Esophagus muscularis mucosa (tissue), 4 donors: ENCODE measurements at regions not wholly inside any gene's neighbourhood (a gene's known extent, or its start where the extent isn't known, plus 50 kb on each side); places are given as distances from the start of the nearest gene placed in this dataset.

ENCODE experiments used
- DNase-seq: peaks from one replicate; pipeline ENCODE4 v3.0.0-alpha.2; 2017; ENCODE audit errors: extremely low spot score
- H3K27ac ChIP-seq, 4 donors: fragments of 200-600 bp; sonication (generic); replicated peaks in 1 of 4; 1 replicate in 3 of 4; 2 replicates in 1 of 4; pipeline ENCODE4 v1.5.1; 2016 to 2019; ENCODE audit warnings: mild to moderate bottlenecking in 1 of 4
- H3K27me3 ChIP-seq, 4 donors: fragments of 200-600 bp; sonication (generic); one replicate each; pipeline versions ENCODE4 v1.5.1 to v1.6.0; 2016 to 2019
- H3K36me3 ChIP-seq, 4 donors: fragments of 200-600 bp; sonication (generic); one replicate each; pipeline ENCODE4 v1.5.1; 2016 to 2019
- H3K4me1 ChIP-seq, 4 donors: fragments of 200-600 bp; sonication (generic); one replicate each; pipeline ENCODE4 v1.5.1; 2016 to 2019
- H3K4me3 ChIP-seq, 4 donors: fragments of 200-600 bp; sonication (generic); 1 replicate in 2 of 4; 2 replicates in 2 of 4; pipeline ENCODE4 v1.5.1; 2016 to 2019; ENCODE audit warnings: mild to moderate bottlenecking in 4 of 4, moderate library complexity in 1 of 4
- H3K9me3 ChIP-seq, 4 donors: fragments of 200-600 bp; sonication (generic); 1 replicate in 3 of 4; 2 replicates in 1 of 4; pipeline ENCODE4 v1.5.1; 2016 to 2019
- EP300 ChIP-seq: sonication (generic); formaldehyde crosslinking; IDR thresholded peaks from one replicate; pipeline ENCODE4 v1.6.1; 2017; ENCODE audit warnings: antibody characterized with exemption
- POLR2A ChIP-seq: fragments of 450-650 bp; IDR thresholded peaks from one replicate; pipeline ENCODE4 v1.6.1; 2017; ENCODE audit warnings: antibody characterized with exemption, moderate library complexity, mild to moderate bottlenecking, low read depth
- POLR2AphosphoS5 ChIP-seq, 2 donors: sonication (generic); formaldehyde crosslinking; IDR thresholded peaks; one replicate each; pipeline ENCODE4 v1.6.1; 2017; ENCODE audit warnings: antibody characterized with exemption in 2 of 2
- WGBS: methylation state at CpG from one replicate; pipeline ENCODE4 v1.1.5; 2018; 5-methylcytosine and 5-hydroxymethylcytosine counted together
- intact Hi-C: fragments of 100-400 bp; cut with DNase I; formaldehyde crosslinking; loops from one replicate; pipeline ENCODE4 v1.15.1; 2023
- TF ChIP-seq, protein P1 (sequence below), 3 experiments: fragments of 200-600 bp in 2 of 3; fragments of 450-650 bp in 1 of 3; sonication (generic) in 2 of 3; IDR thresholded peaks; one replicate each; pipeline ENCODE4 v1.5.1; 2017 to 2019; ENCODE audit warnings: antibody characterized with exemption in 3 of 3, mild to moderate bottlenecking in 2 of 3, moderate library complexity in 1 of 3

DNA sequence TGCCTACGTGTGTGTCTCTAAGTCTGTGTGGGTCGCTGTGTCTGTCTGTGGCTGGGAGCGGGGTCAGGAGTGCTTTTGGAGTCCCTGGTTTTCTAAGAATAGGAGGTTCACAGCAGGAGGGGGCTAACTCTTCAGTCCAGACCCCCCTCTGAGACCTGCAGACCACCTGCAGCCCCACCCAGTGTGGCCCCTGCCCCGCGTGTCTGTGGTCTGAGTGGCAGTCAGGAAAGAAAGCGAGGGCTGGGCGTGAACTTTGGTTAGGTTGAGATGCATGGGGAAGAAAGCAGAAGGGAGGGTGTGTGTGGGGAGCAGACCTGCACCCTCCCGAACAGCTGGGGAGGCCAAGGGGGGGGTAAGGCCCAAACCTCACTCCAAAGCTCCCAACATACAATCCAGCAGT, 144.9 kb upstream of the TPM1 start:
- TF ChIP-seq, protein P1, sequence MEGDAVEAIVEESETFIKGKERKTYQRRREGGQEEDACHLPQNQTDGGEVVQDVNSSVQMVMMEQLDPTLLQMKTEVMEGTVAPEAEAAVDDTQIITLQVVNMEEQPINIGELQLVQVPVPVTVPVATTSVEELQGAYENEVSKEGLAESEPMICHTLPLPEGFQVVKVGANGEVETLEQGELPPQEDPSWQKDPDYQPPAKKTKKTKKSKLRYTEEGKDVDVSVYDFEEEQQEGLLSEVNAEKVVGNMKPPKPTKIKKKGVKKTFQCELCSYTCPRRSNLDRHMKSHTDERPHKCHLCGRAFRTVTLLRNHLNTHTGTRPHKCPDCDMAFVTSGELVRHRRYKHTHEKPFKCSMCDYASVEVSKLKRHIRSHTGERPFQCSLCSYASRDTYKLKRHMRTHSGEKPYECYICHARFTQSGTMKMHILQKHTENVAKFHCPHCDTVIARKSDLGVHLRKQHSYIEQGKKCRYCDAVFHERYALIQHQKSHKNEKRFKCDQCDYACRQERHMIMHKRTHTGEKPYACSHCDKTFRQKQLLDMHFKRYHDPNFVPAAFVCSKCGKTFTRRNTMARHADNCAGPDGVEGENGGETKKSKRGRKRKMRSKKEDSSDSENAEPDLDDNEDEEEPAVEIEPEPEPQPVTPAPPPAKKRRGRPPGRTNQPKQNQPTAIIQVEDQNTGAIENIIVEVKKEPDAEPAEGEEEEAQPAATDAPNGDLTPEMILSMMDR (IDR thresholded peaks at IDR 0.05), result no peak
- TF ChIP-seq POLR2A, result no peak
- no peak for TF ChIP-seq EP300
- TF ChIP-seq POLR2AphosphoS5 (IDR thresholded peaks at IDR 0.05), result no peak
- Histone ChIP-seq H3K9me3 (no peaks in the 10 kb centered on the region), H3K4me3 (peak overlapping the region; percentile 18 to 39 (median 24)), H3K27me3 (no peaks in the 10 kb centered on the region), H3K27ac (peak overlapping the region; percentile 91 to 95 (median 93)), H3K36me3 (no peaks in the 10 kb centered on the region), H3K4me1 (peaks cover 64 to 87% (median 83%) of the 10 kb centered on the region in 4 donors)
- WGBS, result 78% methylated on average over 8 of the region's 8 CpGs
- DNase-seq, result no peak
- intact Hi-C loops, result no loop called here

DNA sequence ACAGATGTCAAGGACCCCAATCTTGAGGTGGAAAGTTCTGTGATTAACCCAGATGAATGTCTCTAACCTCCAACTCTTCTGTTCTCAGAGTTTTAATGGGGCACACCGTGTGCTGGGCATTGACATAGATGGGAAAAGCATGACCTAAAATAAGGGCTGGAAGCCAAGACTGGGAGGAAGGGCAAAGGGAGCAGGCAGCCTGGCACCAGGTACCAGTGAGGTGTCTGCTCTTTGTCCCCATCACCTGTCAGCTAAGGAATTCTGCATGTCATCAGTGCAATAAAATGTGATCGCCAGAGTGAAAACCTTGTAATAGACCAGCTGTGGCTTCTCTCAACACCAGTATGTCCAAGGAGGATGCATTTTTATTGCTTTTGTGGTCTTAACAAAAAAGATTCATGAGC, 143.5 kb upstream of the TPM1 start:
- no peak overlapping the region for H3K4me3 ChIP-seq
- H3K4me1 ChIP-seq, result peaks cover 61 to 99% (median 90%) of the 10 kb centered on the region in 4 donors
- H3K9me3 ChIP-seq, result no peaks in the 10 kb centered on the region
- DNase-seq, result no peak
- intact Hi-C loops, result no loop called here
- 23% methylated on average over 2 of the region's 2 CpGs for WGBS
- peak overlapping the region; percentile 91 to 95 (median 93) for H3K27ac ChIP-seq
- TF ChIP-seq, protein P1 (IDR thresholded peaks at IDR 0.05), result no peak
- TF ChIP-seq POLR2A, result no peak
- peak; percentile 100 for TF ChIP-seq EP300
- TF ChIP-seq POLR2AphosphoS5 (IDR thresholded peaks at IDR 0.05), result peak; percentile 98 to 99
- no peaks in the 10 kb centered on the region for H3K27me3 ChIP-seq
- H3K36me3 ChIP-seq, result no peaks in the 10 kb centered on the region

DNA sequence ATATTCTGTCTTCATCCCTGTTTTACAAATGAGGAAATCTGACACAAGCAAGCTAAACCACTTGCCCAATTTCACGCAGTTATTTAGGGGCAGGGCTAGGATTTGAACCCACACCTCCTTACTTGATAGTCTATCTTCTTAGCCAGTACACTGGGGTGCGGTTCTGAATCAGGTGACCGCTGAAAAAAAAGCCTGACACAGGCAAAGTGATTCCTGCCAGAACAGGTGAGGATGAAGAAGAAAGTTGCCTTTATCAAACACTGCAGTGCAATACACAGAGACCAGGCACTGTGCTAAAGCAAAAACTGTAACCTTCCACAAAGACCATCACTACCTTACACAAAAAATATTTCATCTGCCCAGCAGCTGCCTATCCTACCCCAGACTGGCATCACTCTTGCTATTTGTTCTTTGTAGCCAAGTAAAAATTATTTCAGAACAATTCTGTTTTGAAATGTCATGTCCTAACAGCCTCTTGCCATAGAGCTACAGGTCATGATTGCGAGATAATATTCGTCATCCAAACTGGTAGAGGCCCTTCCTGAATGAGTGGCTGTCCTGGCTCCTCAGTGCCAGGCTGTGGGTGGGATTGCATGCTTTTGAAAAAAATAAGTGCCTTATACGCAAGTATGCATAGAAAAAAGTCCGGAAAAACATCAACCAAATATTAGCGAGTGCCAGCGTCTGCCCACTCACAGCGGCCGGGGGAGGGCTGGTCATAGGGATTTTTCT, 142.3 kb upstream of the TPM1 start:
- Histone ChIP-seq H3K9me3 (no peaks in the 10 kb centered on the region), H3K4me1 (peaks cover 54 to 99% (median 90%) of the 10 kb centered on the region in 4 donors), H3K36me3 (no peaks in the 10 kb centered on the region), H3K27me3 (no peaks in the 10 kb centered on the region), H3K4me3 (no peak overlapping the region), H3K27ac (peak overlapping the region; percentile 91 to 95 (median 93))
- 61% methylated on average over 11 of the region's 11 CpGs for WGBS
- TF ChIP-seq, protein P1 (IDR thresholded peaks at IDR 0.05), result no peak
- TF ChIP-seq POLR2AphosphoS5 (IDR thresholded peaks at IDR 0.05), result peak in 1 of 2 donors; percentile 66
- TF ChIP-seq POLR2A, result no peak
- TF ChIP-seq EP300, result peak; percentile 54
- DNase-seq, result no peak
- intact Hi-C loops, result loop anchor here (2.0 to 5.0 kb wide), 2 partner anchors 38 to 143 kb away; partner anchors contain the start of gene TPM1

DNA sequence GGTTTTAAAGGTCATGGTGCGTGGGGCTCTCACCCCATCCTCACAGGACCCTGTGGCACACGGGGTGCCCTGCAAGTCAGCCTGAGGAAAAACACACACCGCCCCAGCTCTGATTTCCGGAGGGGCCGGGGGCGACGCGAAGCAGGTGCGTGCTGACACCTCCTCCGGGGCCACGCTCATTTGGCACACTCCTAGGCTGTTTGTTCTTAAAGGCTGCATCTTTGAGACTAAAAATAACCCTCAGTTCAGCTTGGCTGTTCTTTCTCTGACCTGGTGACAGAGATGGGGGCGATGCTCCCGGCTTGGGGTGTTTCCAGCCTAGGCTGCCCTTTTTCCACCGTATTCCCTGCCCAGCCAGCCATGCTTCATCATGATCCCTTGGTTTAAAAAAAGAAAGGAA, 141.5 kb upstream of the TPM1 start:
- TF ChIP-seq, protein P1 (IDR thresholded peaks at IDR 0.05), result no peak
- TF ChIP-seq POLR2A (no peak), POLR2AphosphoS5 (IDR thresholded peaks at IDR 0.05) (peak; percentile 63 to 73), EP300 (peak; percentile 35)
- Histone ChIP-seq H3K27me3 (no peaks in the 10 kb centered on the region), H3K9me3 (no peaks in the 10 kb centered on the region), H3K36me3 (no peaks in the 10 kb centered on the region), H3K4me3 (no peak overlapping the region), H3K4me1 (peaks cover 46 to 98% (median 90%) of the 10 kb centered on the region in 4 donors), H3K27ac (peak overlapping the region; percentile 91 to 95 (median 93))
- intact Hi-C loops, result loop anchor here (2.0 to 5.0 kb wide), 2 partner anchors 39 to 142 kb away; partner anchors contain the start of gene TPM1
- DNase-seq, result no peak
- WGBS, result 67% methylated on average over 6 of the region's 14 CpGs
